ENCODE measurements at regions not wholly inside any gene's neighbourhood (a gene's known extent, or its start where the extent isn't known, plus 50 kb on each side); places are given as distances from the start of the nearest gene placed in this dataset.
A peak's percentile ranks its signal among the peaks of the same experiment; 100 is the strongest.
"Not testable (repeated sequence)": the region's sequence is repeated elsewhere in the genome, so short reads cannot be mapped to it uniquely, and the experiment has no call there.

DNA sequence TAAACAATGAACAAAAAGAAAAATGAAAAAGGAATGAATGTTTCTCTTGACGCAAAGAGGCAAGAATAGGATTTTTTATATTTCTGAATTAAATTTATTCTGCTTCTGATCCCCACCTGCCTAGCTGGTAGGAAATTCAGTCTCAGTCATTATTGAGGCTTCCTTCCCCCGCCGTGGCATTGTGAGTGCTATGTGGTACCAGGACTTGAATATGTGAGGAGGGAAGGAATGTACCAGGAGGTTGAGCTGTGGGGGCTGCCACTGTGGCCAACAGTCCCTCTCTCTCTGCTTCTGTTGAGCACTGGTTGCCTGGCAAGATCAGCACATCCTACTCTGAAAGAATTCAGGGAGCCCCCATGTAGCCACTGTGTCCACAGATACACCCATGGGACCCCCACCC, 368.1 kb upstream of the JARID2 start:
- peak; percentile 47 to 52 for DNase-seq

DNA sequence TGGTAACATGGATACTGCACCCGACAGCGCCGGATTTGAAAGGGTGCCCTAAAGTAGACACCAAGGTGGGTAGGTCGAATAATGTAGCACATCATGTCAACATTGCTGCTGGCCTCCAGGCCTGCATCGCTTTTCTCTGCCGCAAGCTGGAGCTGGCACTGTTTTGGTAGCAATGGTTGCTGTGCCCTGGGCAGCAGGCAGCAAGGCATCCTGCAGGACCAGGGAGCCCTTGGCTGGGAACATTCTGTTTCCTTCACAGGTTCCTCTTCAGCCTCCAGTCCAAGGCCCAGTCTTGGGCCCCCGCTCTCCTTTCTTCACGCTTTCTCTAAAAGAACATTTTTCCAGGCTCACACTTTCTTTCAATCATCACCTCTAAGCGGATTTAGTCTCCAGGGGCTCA, 365.8 kb upstream of the JARID2 start:
- DNase-seq = no peak

DNA sequence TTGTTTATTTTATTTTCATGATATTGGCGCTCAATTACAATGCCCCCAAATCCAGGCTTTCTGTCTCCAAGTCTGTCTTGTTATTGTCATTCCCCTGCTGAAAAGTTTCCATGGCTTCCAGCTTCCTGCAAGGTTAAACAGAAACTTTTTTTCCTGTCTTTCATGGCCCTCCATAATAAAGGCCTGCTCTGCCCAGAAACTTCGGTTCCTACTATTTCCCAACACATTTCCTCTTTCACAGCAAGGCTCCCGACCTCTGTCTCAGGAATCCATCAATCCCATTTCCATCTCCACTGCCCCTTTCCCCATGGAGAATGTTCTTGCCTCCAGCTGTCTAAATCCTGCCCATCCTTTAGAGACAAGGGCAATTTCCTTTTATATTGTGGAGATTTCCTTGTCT, 365.2 kb upstream of the JARID2 start:
- DNase-seq = no peak

GRCh38 chr6:14881398-14881797, 364.5 kb upstream of the JARID2 start:
- DNase-seq = no peak

DNA sequence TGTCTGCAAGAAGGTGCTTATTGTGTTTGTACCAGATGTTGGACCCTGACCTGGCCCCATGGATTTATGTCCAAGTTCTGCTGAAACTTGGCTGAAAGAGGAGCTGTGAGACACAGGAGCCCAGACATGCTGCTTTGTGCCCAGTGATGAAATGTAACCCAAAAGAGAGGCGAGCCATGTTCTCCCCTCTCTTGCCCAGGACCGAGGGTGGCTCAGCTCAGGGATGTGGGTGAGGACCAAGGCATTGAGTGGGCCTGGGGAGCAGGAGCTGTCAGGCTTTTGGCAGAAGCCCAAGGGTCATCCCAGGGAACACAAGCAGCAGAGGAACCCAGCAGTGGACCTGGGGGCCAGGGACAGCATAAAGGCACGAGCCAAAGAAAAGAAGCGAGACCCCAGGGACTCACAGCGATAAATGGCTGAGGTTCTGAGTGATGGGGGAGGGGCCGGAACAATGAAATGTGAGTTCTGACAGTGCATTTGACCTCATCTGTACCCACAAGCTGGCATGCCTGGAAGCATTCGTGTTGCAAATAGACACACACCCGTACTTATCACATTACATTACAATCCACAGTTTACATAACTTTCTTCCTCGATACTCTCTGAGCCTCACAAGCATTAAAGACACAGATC, 363.4 kb upstream of the JARID2 start:
- no peak for DNase-seq

- no peak for DNase-seq
Measured at GRCh38 chr6:14883921-14884320, 361.9 kb upstream of the JARID2 start.

DNA sequence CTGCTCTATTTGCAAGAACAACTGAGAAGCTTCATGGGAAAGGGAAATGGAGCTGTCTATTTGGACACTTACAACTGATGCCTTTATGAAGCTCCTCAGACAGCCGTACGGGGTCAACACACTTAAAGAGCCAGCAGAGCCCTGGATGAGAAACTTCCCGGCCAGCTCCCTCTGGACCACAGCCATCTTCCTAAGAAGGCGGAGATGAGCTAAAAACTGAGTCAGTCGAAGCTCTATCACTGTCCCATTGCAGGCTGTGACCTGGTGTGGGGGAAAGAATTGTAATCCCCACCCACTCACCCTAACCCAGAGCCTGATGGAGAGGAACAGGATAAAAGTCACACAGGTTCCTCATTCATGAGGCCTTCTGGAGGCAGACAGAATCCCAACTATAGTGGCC, 360.4 kb upstream of the JARID2 start:
- DNase-seq = no peak

GRCh38 chr6:14887181-14887580, 358.7 kb upstream of the JARID2 start:
- DNase-seq = no peak

DNA sequence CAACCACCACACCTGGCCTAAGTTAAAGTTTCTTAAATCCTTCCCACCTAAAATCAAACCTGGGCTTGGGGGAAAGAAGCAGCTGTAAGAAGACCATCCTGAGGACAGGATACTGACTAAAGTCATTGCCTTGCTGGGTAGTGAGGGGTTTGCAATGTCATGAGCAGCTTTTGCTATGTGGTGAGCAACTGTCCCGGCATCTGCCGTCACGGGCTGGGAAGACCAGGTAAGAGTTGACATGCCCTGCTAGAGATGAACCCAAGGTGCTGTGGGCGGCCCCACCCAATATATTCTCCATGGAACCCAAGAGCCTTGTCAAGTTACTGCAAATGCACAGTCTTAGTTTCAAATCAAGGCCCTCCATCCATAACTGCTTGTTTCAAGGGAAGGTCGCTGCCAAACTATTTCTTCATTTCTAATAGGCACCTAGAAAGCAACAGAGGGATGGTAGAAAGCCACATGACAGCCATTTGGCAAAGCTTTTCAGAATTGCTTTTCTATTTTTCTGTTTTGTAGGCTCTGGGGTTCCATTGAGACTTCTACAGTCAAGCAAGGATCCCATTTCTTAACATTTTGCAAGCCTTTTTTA, 357.8 kb upstream of the JARID2 start:
- no peak for DNase-seq

- no peak for DNase-seq
Measured at GRCh38 chr6:14888575-14889000, 357.3 kb upstream of the JARID2 start.

DNA sequence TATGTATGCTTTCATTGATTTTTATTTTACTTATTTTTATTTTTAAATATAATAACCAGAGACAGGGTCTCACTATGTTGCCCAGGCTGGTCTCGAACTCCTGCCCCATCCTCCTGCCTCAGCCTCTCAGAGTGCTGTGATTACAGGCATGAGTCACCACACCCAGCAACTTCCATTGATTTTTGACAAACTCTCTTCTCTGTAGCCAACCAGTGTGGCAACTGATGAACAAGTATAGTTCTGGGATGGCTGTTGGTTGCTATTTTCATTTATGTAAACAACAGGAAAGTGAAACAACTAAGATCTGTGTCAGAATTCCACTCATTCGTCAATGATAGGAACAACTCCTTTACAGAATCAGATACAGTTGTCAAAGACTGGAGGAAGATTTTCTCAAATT, 356.7 kb upstream of the JARID2 start:
- DNase-seq = no peak

- DNase-seq = no peak
Measured at GRCh38 chr6:14889611-14890593, 356.0 kb upstream of the JARID2 start.

- DNase-seq = not testable (repeated sequence)
Measured at GRCh38 chr6:14891820-14892375, 354.0 kb upstream of the JARID2 start.

DNA sequence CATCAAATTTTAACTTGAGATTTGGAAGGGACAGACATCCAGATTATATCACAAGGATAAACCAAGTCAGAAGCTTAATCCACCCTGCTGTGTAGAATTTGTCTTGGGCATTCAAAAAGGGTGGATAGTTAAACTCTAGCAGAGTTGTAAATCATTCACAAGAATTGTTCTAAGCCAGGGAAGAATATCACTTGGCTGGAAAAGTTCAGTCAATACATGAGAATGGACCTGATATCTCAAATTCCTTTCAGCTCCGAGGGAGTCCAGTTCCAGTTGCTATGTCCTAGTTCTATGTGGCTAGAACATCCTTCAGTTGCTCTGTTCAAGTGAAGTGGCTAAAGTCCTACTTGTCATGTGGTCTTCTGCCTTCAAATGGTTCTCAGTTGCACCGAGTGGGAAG, 351.8 kb upstream of the JARID2 start:
- DNase-seq = no peak

- no peak for DNase-seq
Measured at GRCh38 chr6:14896475-14896874, 349.4 kb upstream of the JARID2 start.

GRCh38 chr6:14897831-14898230, 348.0 kb upstream of the JARID2 start:
- DNase-seq = no peak

GRCh38 chr6:14899441-14899840, 346.4 kb upstream of the JARID2 start:
- not testable (repeated sequence) for DNase-seq

GRCh38 chr6:14900919-14901318, 344.9 kb upstream of the JARID2 start:
- no peak for DNase-seq

- DNase-seq = no peak
Measured at GRCh38 chr6:14903176-14904038, 342.5 kb upstream of the JARID2 start.

- DNase-seq = no peak
Measured at GRCh38 chr6:14905201-14905600, 340.7 kb upstream of the JARID2 start.

GRCh38 chr6:14906621-14907020, 339.2 kb upstream of the JARID2 start:
- DNase-seq = no peak

Data from activated T-cell treated with anti-CD3 and anti-CD28 coated beads, Interleukin-2, amount 50 U/mL, for 48 hours (primary cell).